Stimulated activated CD4-positive, alpha-beta T cell treated with anti-CD3 and anti-CD28 coated beads, Interleukin-2, amount 100 ng/mL, for 24 hours (primary cell): ENCODE measurements at regions not wholly inside any gene's neighbourhood (a gene's known extent, or its start where the extent isn't known, plus 50 kb on each side); places are given as distances from the start of the nearest gene placed in this dataset.
"Not testable (repeated sequence)": the region's sequence is repeated elsewhere in the genome, so short reads cannot be mapped to it uniquely, and the experiment has no call there.

Source experiments
- DNase-seq, 2 donors: peaks; one replicate each; pipeline ENCODE4 v3.0.0-alpha.2; 2020

- no peak for DNase-seq
Observed at GRCh38 chr1:218494449-218494852, 149.3 kb downstream of the TGFB2 start.

GRCh38 chr1:218495931-218496330 is 150.8 kb downstream of the TGFB2 start:
- DNase-seq = no peak

- no peak for DNase-seq
Observed at GRCh38 chr1:218496561-218496960, 151.4 kb downstream of the TGFB2 start.

DNA sequence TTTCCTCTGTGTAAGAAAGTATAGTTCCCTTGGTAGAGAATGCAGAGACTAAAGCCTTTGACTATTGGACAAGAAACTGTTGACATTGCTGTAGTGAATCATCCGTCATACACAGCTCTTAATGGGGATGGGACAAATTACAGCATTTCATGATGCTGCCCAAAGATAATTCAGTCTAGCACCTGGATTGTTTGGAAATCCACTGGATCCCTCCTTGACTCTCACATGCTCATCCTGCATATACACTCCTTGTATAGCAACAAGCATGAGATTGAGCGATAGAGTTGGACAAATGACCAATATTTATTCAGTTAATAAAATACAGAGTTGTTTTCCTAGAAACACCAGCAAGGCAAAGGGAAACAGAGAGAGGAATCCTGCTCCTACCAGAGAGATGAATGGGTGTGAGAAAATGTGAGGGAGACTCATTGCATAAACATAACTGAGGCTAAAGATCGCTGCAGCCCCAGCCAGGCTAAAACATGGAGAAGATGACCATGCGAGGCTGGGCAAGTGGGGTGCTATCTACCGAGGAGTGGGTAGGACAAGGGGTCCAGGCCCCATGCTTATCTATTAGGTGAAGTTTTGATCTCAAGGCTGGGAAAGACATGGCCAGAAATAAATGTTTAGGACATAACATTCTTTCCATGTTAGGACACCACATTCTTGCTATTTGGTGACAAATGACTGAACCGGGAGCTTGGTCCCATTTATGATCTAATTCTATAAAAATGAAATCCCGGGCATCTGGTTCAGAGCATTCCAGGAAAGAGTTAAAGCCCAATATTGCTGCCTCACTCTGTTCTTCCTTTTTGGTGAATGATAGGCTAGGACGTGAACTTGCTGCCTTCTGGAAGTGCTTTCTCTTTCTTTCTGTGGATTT is 153.2 kb downstream of the TGFB2 start:
- DNase-seq = no peak

- DNase-seq = no peak
Observed at GRCh38 chr1:218499011-218499691, 154.0 kb downstream of the TGFB2 start.

DNA sequence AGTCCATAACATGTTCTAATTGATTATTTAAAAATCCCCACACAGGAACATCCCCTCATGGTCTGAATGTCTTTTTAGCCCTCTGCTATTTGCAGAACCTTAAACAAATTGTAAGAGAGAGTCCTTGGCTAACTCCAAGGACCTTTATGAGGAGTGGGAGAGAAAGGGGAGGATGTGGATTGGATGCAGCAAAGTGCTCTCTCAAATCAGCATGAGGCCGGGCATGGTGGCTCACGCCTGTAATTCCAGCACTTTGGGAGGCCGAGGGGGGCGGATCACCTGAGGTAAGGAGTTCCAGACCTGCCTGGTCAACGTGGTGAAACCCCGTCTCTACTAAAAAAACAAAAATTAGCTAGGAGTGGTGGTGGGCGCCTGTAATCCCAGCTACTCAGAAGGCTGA is 154.8 kb downstream of the TGFB2 start:
- no peak for DNase-seq

DNA sequence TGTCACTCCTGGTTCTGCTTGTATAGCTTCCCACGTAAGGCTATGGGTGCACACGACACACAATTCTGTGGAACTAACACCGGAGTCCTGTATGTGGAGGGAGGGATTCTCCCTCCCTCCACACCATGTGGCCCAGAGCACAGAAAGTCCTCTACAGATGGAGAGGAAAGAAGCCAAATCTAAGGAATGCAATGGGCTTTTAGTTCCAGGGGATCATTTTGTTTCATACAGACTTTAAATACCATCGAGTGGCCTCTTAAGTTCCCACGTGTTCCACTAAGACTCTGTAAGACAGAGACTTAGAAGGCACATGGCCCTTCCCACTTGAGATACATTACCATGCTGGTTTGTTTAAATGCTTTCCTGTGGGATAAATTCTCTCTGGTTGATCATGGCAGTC is 156.0 kb downstream of the TGFB2 start:
- no peak for DNase-seq

DNA sequence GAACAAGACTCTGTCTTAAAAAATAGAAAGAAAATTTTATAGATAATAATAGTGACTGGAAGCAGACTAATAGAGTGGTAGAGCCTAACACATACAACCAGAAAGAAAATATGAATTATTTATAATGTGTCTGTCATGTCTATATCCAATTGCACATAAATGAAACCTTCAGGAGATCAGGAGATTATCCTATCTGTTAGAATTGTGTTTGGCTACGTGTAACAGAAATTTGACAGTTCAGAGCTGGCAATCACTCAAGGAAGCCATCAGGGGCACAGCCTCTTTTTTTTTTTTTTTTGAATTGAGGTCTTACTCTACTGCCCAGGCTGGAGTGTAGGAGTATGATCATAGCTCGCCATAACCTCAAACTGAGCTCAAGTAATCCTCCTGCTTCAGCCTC is 157.2 kb downstream of the TGFB2 start:
- no peak for DNase-seq

- DNase-seq = no peak
Observed at GRCh38 chr1:218503102-218503501, 158.0 kb downstream of the TGFB2 start.

DNA sequence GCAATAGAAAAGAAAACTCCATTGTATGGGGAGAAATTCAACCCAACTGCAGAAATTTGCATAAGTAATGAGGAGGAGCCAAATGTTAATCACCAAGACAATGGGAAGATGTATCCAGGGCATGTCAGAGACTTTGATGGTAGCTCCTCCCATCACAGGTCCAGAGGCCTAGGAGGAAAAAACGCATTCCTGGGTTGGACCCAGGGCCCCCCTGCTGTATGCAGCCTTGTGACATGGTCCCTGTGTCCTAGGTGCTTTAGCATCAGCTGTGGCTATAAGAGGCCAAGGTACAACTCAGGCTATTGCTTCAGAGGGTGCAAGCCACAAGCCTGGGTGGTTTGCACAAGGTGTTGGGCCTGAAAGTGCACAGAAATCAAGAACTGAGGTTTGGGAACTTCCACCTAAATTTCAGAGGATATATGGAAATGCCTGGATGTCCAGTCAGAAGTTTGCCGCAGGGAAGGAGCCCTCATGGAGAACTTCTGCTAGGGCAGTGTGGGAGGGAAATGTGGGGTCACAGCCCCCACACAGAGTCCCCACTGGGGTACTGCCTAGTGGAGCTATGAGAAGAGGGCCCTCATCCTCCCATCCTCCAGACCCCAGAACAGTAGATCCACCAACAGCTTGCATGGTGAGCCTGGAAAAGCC is 162.3 kb downstream of the TGFB2 start:
- DNase-seq = no peak

- no peak for DNase-seq
Observed at GRCh38 chr1:218510153-218510772, 165.1 kb downstream of the TGFB2 start.

GRCh38 chr1:218513328-218513727 is 168.2 kb downstream of the TGFB2 start:
- no peak for DNase-seq

GRCh38 chr1:218514689-218515088 is 169.6 kb downstream of the TGFB2 start:
- no peak for DNase-seq

- no peak for DNase-seq
Observed at GRCh38 chr1:218516526-218516925, 171.4 kb downstream of the TGFB2 start.

- DNase-seq = no peak
Observed at GRCh38 chr1:218517459-218517858, 172.3 kb downstream of the TGFB2 start.

DNA sequence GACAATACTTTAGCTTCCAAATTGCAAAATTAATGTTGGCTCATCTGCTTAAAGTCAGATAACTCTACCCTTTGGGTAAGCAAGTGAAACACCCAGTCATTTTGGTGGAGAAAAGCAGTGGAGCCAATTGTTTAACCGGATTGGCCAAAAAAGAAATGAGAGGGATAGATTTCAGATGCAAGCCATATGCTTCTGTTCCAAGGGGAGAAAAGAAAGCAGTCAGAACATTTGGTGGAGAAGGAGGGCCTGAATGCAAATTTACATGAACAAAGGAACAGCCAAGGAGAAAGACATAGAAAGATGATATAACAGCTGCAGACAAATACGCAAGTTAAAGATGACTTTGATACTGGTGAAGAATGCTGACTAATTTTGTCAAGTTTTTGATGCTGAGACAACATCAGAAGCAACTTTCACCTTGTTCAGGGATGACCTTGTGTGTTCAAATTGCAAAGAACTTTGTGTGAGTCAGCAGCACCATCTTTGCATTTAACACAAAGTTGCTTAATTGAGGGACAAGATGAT is 173.1 kb downstream of the TGFB2 start:
- no peak for DNase-seq

GRCh38 chr1:218520646-218521045 is 175.5 kb downstream of the TGFB2 start:
- DNase-seq = not testable (repeated sequence)

DNA sequence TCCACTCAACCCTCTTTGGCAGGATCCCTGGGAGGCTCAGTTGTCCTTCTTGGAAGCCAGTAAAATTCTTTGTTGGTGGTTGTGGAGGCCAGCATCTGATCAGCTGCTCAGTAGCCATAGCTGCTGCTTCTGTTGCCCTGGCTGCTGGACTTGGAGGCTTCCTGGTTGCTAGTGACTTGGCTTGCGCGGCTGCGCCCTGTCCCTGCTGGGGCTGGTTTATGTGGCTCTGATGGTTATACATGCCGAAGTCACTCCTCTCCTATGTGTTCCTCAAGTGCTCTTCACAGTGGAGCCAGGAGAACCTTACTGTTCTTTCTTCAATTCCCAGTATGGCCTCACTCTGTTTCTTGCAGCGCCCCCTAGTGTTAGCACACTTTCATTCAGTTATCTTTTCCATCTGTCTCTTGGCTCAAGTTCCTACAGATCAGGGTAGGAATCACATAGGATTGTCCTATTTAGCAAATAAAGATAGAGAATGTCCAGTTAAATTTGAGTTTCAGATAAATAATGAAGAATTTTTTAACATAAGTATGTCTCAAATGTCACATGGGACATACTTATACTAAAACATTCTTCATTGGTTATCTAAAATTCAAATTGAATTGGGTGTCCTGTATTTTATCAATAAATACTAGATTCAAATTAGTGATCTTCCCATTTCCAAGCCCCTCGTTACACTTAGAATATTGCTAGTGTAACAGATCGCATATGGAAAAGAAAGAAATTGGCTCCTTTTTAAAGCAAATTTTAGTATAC is 176.5 kb downstream of the TGFB2 start:
- peak; percentile 51 to 53 for DNase-seq

DNA sequence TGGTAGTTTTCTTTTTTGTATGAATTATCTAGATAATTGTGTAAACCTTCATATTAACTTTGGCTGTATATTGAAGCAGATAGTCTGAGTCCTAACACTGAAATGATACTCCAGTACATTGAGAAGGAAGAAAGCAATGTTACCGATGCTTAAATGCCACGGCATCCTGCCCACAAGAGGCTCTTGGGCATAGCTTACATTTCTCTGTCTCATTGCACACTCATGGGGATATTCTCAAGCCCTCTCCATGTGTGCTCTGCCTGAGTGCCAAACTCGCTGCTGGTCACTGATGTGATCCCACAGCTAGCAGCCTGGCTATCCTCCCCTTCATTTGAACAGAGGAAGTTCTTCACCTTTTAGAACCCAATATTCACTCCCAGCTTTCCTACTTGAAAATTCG is 179.4 kb downstream of the TGFB2 start:
- no peak for DNase-seq

DNA sequence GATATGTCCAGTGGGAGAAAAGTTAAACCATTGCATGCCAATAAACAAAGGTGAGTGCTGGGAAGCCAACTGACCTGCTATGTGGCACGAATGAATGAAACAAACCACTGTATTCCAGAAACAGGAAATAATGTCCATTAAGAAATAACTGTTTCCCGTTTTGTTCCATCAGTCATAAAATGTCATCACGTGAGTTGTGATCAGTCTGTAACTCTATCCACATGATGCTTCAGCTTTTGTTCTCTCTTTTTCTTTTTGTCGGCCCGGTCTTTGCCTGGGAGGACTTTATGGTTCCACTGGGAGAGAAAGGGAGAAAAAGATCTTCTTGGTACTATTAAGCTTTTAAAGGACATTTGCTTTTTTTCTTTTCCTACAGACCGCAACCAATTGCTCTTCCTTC is 179.9 kb downstream of the TGFB2 start:
- DNase-seq = no peak

DNA sequence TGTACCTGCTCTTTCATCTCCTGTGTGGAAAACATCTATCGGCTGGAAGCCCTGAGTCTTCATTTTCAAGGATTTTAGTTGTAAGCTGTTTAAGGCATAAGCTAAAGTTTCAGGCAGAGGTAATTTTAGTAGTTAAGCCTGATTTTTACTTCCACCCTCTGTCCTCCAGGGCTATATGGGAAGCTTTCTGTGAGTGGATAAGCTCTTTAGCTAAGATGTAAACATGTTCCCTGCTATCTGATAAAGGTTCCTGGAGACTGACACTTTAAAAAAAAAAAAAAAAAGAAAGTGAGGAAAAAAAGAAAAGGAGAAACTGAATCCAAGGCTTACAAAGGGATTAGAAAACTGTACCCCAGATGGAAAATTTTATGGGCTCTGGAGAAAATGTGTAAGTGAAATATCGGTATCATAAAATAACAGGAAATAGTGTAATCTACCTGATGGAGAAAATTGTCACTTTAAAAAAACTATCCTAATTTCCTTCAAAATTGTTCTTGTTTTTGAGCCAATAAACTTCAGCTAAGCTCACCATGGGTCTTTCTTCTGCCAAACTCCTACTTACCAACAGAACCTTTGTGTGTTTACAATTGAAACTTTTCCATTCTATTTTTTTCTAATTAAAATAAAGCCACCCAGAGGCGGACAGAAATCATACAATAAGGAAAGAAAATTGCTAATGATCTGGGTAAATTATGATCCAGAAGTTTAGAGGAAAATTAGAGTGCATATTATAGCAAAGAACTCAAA is 180.5 kb downstream of the TGFB2 start:
- no peak for DNase-seq

DNA sequence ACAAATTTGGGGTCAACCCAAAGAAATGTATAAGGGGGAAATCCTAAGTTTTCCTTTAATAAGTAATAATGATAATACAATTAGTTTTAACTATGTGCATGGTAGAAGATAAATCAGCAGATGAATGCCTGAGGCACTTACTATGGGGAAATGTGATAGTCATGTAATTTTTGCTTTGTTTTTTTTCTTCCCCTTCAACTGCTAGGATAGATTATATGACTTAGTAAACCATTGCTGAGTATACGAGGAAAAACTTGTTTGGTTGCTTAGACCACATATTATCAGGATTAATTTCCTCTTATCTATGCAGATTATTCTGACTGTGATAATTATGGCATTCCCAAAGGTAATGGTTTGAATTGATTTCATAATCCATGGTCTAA is 181.1 kb downstream of the TGFB2 start:
- DNase-seq = no peak
